ENCODE measurements at regions not wholly inside any gene's neighbourhood (a gene's known extent, or its start where the extent isn't known, plus 50 kb on each side); places are given as distances from the start of the nearest gene placed in this dataset.

DNA sequence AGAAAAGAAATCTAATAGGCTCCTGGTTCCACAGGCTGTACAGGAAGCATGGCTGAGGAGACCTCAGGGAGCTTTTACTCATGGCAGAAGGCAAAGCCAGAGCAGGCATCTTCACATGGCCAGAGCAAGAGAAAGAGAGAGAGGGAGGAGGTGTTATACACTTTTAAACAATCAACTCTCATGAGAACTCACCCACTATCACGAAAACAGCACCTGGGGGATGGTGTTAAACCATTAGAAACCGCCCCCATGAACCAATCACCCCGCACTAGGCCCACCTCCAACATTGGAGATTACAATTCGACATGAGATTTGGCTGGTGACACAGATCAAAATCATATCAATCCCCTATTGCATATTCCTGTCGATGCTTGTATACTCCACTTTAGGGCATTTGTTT lies 93.5 kb downstream of the MRPL39 start:
- Histone ChIP-seq H3K14ac (ENCODE audit: low read length) (no peak overlapping the region), H3K4me3 (ENCODE audit: low read depth, low read length) (no peak overlapping the region), H3K18ac (ENCODE audit: low read length) (no peak overlapping the region), H3K79me2 (ENCODE audit: control insufficient read depth, insufficient read depth, low read length, poor library complexity) (no peaks in the 10 kb centered on the region), H4K8ac (ENCODE audit: low read depth, low read length) (no peak overlapping the region), H2BK120ac (ENCODE audit: insufficient read depth, low read length, poor library complexity) (no peak overlapping the region), H2AK5ac (ENCODE audit: low read length) (no peak overlapping the region), H4K12ac (ENCODE audit: low read depth, low read length) (no peak overlapping the region), H3K4me2 (ENCODE audit: low read length) (no peak overlapping the region), H3K79me1 (ENCODE audit: low read length) (no peaks in the 10 kb centered on the region), H3K9me3 (ENCODE audit: insufficient read depth, low read depth, low read length) (no peaks in the 10 kb centered on the region), H3K9ac (ENCODE audit: low read length) (no peak overlapping the region), H3K23ac (ENCODE audit: low read length) (no peak overlapping the region), H3K27me3 (ENCODE audit: insufficient read depth, low read length) (no peaks in the 10 kb centered on the region), H2BK5ac (ENCODE audit: low read depth, low read length, poor library complexity) (no peak overlapping the region), H4K91ac (ENCODE audit: low read depth, low read length) (no peak overlapping the region), H3K36me3 (ENCODE audit: control insufficient read depth in 1 of 2, insufficient read depth in 2 of 2, low read length in 2 of 2) (no peaks in the 10 kb centered on the region), H3K4me1 (ENCODE audit: control insufficient read depth in 1 of 2, insufficient read depth in 2 of 2, low read length in 2 of 2) (peaks cover 5% of the 10 kb centered on the region in 2 experiments), H2AFZ (ENCODE audit: insufficient read depth, low read length, poor library complexity) (no peak overlapping the region), H2BK12ac (ENCODE audit: low read length) (no peak overlapping the region), H3K27ac (ENCODE audit: low read depth, low read length) (no peak overlapping the region), H3K4ac (ENCODE audit: low read depth, low read length) (no peak overlapping the region)
- WGBS (ENCODE audit: extremely low coverage, insufficient coverage, insufficient read length), result no CpG with 5 or more reads among the region's 5 CpGs
- DNase-seq, result no peak

DNA sequence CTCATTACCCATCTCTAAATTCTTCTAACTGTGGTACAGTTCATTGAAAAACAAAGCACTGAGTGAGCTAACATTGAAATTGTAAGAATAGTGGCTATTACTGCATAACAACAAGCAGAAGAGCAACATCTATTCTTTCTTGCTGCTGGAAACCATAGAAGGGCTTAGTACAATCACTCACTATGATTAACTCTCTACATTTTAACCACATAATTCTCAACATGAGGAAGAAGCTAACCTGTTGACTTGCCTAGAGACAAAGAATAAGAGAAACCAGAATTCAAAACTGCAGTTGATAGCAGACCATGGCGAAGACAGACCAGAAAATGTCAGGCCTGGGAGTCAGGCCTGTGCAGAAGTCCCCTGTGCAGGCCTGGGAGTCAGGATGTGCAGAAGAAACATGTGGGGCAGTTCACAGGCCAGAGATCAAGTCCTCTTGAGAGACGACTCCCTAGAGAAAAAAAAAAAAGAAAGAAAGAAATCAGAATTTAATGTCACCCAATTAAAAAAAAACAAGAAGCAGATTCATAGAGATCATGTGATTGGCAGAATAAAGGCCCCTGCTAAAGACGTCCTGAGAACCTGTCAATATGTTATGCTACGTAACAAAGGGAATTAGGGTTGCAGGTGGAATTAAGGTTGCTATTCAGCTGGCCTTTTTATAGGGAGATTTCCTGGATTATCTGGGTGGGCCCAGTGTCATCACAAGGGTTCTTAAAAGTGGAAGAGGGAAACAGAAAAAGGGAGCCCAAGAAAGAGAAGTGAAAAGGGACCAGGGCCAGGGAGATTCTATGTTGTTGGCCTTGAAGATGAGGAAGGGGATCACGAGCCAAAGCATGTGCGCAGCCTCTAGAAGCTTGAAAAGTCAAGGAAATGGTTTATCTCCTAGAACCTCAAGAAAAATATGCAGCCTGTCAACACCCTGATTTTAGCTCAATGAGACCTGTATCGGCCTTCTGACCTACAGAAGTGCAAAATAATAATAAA lies 94.9 kb downstream of the MRPL39 start:
- Histone ChIP-seq H3K4ac (ENCODE audit: low read depth, low read length) (no peak overlapping the region), H3K14ac (ENCODE audit: low read length) (no peak overlapping the region), H3K23ac (ENCODE audit: low read length) (no peak overlapping the region), H2BK120ac (ENCODE audit: insufficient read depth, low read length, poor library complexity) (no peak overlapping the region), H3K27me3 (ENCODE audit: insufficient read depth, low read length) (no peaks in the 10 kb centered on the region), H3K9me3 (ENCODE audit: insufficient read depth, low read depth, low read length) (no peaks in the 10 kb centered on the region), H2BK12ac (ENCODE audit: low read length) (no peak overlapping the region), H3K79me2 (ENCODE audit: control insufficient read depth, insufficient read depth, low read length, poor library complexity) (no peaks in the 10 kb centered on the region), H3K79me1 (ENCODE audit: low read length) (no peaks in the 10 kb centered on the region), H3K18ac (ENCODE audit: low read length) (no peak overlapping the region), H3K4me1 (ENCODE audit: control insufficient read depth in 1 of 2, insufficient read depth in 2 of 2, low read length in 2 of 2) (no peaks in the 10 kb centered on the region), H3K4me2 (ENCODE audit: low read length) (no peak overlapping the region), H3K4me3 (ENCODE audit: low read depth, low read length) (no peak overlapping the region), H2AK5ac (ENCODE audit: low read length) (no peak overlapping the region), H4K8ac (ENCODE audit: low read depth, low read length) (no peak overlapping the region), H2AFZ (ENCODE audit: insufficient read depth, low read length, poor library complexity) (no peak overlapping the region), H3K36me3 (ENCODE audit: control insufficient read depth in 1 of 2, insufficient read depth in 2 of 2, low read length in 2 of 2) (no peaks in the 10 kb centered on the region), H3K27ac (ENCODE audit: low read depth, low read length) (no peak overlapping the region), H3K9ac (ENCODE audit: low read length) (no peak overlapping the region), H4K12ac (ENCODE audit: low read depth, low read length) (no peak overlapping the region), H4K91ac (ENCODE audit: low read depth, low read length) (no peak overlapping the region), H2BK5ac (ENCODE audit: low read depth, low read length, poor library complexity) (no peak overlapping the region)
- WGBS (ENCODE audit: extremely low coverage, insufficient coverage, insufficient read length), result no CpG with 5 or more reads among the region's 7 CpGs
- DNase-seq, result no peak

DNA sequence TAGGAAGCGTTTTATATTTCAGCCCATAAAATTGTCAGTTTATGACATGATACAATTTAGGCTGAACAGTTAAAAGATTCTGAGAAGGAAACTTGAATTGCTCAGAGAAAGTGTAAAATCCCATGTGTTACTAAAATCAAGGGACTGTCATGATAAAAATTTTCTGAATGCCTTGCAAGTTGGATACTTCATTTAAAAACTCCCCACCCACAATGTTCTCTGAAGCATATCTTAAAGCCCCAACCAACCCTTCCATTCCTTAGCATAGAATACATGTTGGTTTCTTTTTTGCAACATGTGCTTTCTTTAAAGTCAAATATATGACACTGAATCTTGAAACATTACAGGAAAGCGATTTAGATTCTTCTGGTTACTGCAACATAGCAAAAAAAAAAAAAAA lies 97.4 kb downstream of the MRPL39 start:
- H4K8ac ChIP-seq (ENCODE audit: low read depth, low read length), result no peak overlapping the region
- no peak overlapping the region for H2BK5ac ChIP-seq (ENCODE audit: low read depth, low read length, poor library complexity)
- H3K14ac ChIP-seq (ENCODE audit: low read length), result no peak overlapping the region
- H2AK5ac ChIP-seq (ENCODE audit: low read length), result no peak overlapping the region
- no peaks in the 10 kb centered on the region for H3K27me3 ChIP-seq (ENCODE audit: insufficient read depth, low read length)
- H3K79me1 ChIP-seq (ENCODE audit: low read length), result no peaks in the 10 kb centered on the region
- H3K4me1 ChIP-seq (ENCODE audit: control insufficient read depth in 1 of 2, insufficient read depth in 2 of 2, low read length in 2 of 2), result no peaks in the 10 kb centered on the region
- no peak overlapping the region for H2AFZ ChIP-seq (ENCODE audit: insufficient read depth, low read length, poor library complexity)
- no peak overlapping the region for H3K27ac ChIP-seq (ENCODE audit: low read depth, low read length)
- no peak overlapping the region for H2BK120ac ChIP-seq (ENCODE audit: insufficient read depth, low read length, poor library complexity)
- H3K4ac ChIP-seq (ENCODE audit: low read depth, low read length), result no peak overlapping the region
- no peaks in the 10 kb centered on the region for H3K9me3 ChIP-seq (ENCODE audit: insufficient read depth, low read depth, low read length)
- DNase-seq, result no peak
- no peak overlapping the region for H3K18ac ChIP-seq (ENCODE audit: low read length)
- no peaks in the 10 kb centered on the region for H3K79me2 ChIP-seq (ENCODE audit: control insufficient read depth, insufficient read depth, low read length, poor library complexity)
- no peak overlapping the region for H3K9ac ChIP-seq (ENCODE audit: low read length)
- no peak overlapping the region for H2BK12ac ChIP-seq (ENCODE audit: low read length)
- H3K36me3 ChIP-seq (ENCODE audit: control insufficient read depth in 1 of 2, insufficient read depth in 2 of 2, low read length in 2 of 2), result no peaks in the 10 kb centered on the region
- no CpG with 5 or more reads among the region's 2 CpGs for WGBS (ENCODE audit: extremely low coverage, insufficient coverage, insufficient read length)
- H3K4me3 ChIP-seq (ENCODE audit: low read depth, low read length), result no peak overlapping the region
- H3K23ac ChIP-seq (ENCODE audit: low read length), result no peak overlapping the region
- H3K4me2 ChIP-seq (ENCODE audit: low read length), result no peak overlapping the region
- H4K12ac ChIP-seq (ENCODE audit: low read depth, low read length), result no peak overlapping the region
- no peak overlapping the region for H4K91ac ChIP-seq (ENCODE audit: low read depth, low read length)

DNA sequence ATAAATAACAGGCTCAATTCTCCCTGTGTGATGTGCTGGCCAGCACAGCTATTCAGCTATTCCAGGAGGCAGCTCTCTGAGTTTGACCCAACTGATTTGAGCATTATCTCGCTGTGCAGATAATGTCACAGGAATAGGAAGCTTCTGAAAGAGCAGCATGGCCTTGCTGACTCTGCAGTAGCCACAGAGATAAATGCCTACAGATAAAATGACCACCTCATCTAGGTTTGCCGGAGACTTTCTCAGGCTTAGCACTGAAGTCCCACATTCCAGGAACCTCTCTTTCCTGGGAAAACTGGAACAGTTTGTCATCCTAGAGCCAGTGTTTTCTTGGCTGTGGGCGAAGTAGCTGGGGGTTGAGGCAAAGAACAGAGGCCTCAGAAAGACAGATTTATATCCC lies 98.9 kb downstream of the MRPL39 start:
- Histone ChIP-seq H2AFZ (ENCODE audit: insufficient read depth, low read length, poor library complexity) (no peak overlapping the region), H3K23ac (ENCODE audit: low read length) (no peak overlapping the region), H3K79me1 (ENCODE audit: low read length) (no peaks in the 10 kb centered on the region), H3K79me2 (ENCODE audit: control insufficient read depth, insufficient read depth, low read length, poor library complexity) (no peaks in the 10 kb centered on the region), H2AK5ac (ENCODE audit: low read length) (no peak overlapping the region), H3K27me3 (ENCODE audit: insufficient read depth, low read length) (no peaks in the 10 kb centered on the region), H3K18ac (ENCODE audit: low read length) (no peak overlapping the region), H3K4me3 (ENCODE audit: low read depth, low read length) (no peak overlapping the region), H3K9me3 (ENCODE audit: insufficient read depth, low read depth, low read length) (no peaks in the 10 kb centered on the region), H4K8ac (ENCODE audit: low read depth, low read length) (no peak overlapping the region), H3K4me1 (ENCODE audit: control insufficient read depth in 1 of 2, insufficient read depth in 2 of 2, low read length in 2 of 2) (no peaks in the 10 kb centered on the region), H3K4ac (ENCODE audit: low read depth, low read length) (no peak overlapping the region), H4K91ac (ENCODE audit: low read depth, low read length) (no peak overlapping the region), H4K12ac (ENCODE audit: low read depth, low read length) (no peak overlapping the region), H2BK12ac (ENCODE audit: low read length) (no peak overlapping the region), H3K4me2 (ENCODE audit: low read length) (no peak overlapping the region), H3K27ac (ENCODE audit: low read depth, low read length) (no peak overlapping the region), H2BK120ac (ENCODE audit: insufficient read depth, low read length, poor library complexity) (no peak overlapping the region), H3K9ac (ENCODE audit: low read length) (no peak overlapping the region), H2BK5ac (ENCODE audit: low read depth, low read length, poor library complexity) (no peak overlapping the region), H3K36me3 (ENCODE audit: control insufficient read depth in 1 of 2, insufficient read depth in 2 of 2, low read length in 2 of 2) (no peaks in the 10 kb centered on the region), H3K14ac (ENCODE audit: low read length) (no peak overlapping the region)
- DNase-seq, result no peak
- no CpG with 5 or more reads among the region's 3 CpGs for WGBS (ENCODE audit: extremely low coverage, insufficient coverage, insufficient read length)
